GM23338 (cell line): ENCODE measurements at regions not wholly inside any gene's neighbourhood (a gene's known extent, or its start where the extent isn't known, plus 50 kb on each side); places are given as distances from the start of the nearest gene placed in this dataset.

Experiments
- CREB1 ChIP-seq: fragments of 250-450 bp; sonication (Bioruptor Pico); IDR thresholded peaks from 2 replicates; pipeline ENCODE4 v1.5.0; 2020; ENCODE audit warnings: low read depth, mild to moderate bottlenecking, moderate library complexity
- EZH2 ChIP-seq: fragments of 200-600 bp; sonication (generic); IDR thresholded peaks from one replicate; pipeline ENCODE4 v1.8.0; 2017; ENCODE audit warnings: antibody characterized with exemption, mild to moderate bottlenecking, low read depth; ENCODE audit not compliant: unreplicated experiment
- EZH2phosphoT487 ChIP-seq: fragments of 200-600 bp; sonication (generic); IDR thresholded peaks from one replicate; pipeline ENCODE4 v1.8.1; 2018; ENCODE audit warnings: antibody characterized with exemption; ENCODE audit not compliant: unreplicated experiment
- JUNB ChIP-seq: IDR thresholded peaks from one replicate; pipeline ENCODE4 v1.6.1; 2016; ENCODE audit warnings: antibody characterized with exemption; ENCODE audit not compliant: unreplicated experiment
- NANOG ChIP-seq: IDR thresholded peaks from 2 replicates; pipeline ENCODE4 v1.6.1; 2016; ENCODE audit warnings: antibody characterized with exemption, borderline replicate concordance
- POLR2AphosphoS5 ChIP-seq: IDR thresholded peaks from 2 replicates; pipeline ENCODE4 v1.6.1; 2016; ENCODE audit warnings: antibody characterized with exemption, low read depth
- ZNF114 ChIP-seq: fragments of 250-450 bp; sonication (Bioruptor Pico); IDR thresholded peaks from 2 replicates; pipeline ENCODE4 v1.5.0; 2020; ENCODE audit warnings: mild to moderate bottlenecking, moderate library complexity
- TF ChIP-seq, protein P1 (sequence below), 2 experiments: fragments of 200-600 bp in 1 of 2; sonication (generic) in 1 of 2; conservative IDR thresholded peaks; 2 replicates each; pipeline versions ENCODE4 v1.5.1 to v1.6.1; 2016 to 2017; ENCODE audit warnings: antibody characterized with exemption in 2 of 2, low read depth in 2 of 2, mild to moderate bottlenecking in 2 of 2, moderate library complexity in 1 of 2
- TF ChIP-seq, protein P2 (sequence below): IDR thresholded peaks from one replicate; pipeline ENCODE4 v1.6.1; 2018; ENCODE audit warnings: antibody characterized with exemption; ENCODE audit not compliant: unreplicated experiment

DNA sequence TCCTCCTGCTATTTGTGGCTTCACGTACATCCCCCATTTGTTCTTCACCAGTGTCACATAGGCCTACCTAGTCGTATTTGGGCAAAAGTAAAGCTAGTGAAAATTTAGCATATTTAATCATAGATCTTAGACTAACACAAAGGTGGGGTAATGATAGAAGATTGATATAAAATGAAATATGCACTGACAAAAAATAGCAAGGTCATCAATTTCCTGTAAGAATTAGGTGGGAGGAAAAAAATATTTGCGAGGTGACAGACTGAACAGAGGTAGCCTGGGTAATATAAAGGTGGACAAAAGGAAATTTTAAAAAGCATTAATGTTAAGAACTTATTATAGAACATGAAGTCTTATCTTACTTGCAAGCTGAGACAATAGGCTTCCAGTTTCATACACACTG lies 239.9 kb downstream of the PCDH10 start:
- TF ChIP-seq, protein P1, sequence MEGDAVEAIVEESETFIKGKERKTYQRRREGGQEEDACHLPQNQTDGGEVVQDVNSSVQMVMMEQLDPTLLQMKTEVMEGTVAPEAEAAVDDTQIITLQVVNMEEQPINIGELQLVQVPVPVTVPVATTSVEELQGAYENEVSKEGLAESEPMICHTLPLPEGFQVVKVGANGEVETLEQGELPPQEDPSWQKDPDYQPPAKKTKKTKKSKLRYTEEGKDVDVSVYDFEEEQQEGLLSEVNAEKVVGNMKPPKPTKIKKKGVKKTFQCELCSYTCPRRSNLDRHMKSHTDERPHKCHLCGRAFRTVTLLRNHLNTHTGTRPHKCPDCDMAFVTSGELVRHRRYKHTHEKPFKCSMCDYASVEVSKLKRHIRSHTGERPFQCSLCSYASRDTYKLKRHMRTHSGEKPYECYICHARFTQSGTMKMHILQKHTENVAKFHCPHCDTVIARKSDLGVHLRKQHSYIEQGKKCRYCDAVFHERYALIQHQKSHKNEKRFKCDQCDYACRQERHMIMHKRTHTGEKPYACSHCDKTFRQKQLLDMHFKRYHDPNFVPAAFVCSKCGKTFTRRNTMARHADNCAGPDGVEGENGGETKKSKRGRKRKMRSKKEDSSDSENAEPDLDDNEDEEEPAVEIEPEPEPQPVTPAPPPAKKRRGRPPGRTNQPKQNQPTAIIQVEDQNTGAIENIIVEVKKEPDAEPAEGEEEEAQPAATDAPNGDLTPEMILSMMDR (conservative IDR thresholded peaks at IDR 0.05; ENCODE audit: low read depth in 2 of 2), result no peak
- TF ChIP-seq POLR2AphosphoS5 (no peak), EZH2 (no peak), CREB1 (CRISPR knock-in tag) (no peak), EZH2phosphoT487 (no peak), JUNB (no peak), ZNF114 (CRISPR knock-in tag) (no peak), NANOG (no peak)
- TF ChIP-seq, protein P2, sequence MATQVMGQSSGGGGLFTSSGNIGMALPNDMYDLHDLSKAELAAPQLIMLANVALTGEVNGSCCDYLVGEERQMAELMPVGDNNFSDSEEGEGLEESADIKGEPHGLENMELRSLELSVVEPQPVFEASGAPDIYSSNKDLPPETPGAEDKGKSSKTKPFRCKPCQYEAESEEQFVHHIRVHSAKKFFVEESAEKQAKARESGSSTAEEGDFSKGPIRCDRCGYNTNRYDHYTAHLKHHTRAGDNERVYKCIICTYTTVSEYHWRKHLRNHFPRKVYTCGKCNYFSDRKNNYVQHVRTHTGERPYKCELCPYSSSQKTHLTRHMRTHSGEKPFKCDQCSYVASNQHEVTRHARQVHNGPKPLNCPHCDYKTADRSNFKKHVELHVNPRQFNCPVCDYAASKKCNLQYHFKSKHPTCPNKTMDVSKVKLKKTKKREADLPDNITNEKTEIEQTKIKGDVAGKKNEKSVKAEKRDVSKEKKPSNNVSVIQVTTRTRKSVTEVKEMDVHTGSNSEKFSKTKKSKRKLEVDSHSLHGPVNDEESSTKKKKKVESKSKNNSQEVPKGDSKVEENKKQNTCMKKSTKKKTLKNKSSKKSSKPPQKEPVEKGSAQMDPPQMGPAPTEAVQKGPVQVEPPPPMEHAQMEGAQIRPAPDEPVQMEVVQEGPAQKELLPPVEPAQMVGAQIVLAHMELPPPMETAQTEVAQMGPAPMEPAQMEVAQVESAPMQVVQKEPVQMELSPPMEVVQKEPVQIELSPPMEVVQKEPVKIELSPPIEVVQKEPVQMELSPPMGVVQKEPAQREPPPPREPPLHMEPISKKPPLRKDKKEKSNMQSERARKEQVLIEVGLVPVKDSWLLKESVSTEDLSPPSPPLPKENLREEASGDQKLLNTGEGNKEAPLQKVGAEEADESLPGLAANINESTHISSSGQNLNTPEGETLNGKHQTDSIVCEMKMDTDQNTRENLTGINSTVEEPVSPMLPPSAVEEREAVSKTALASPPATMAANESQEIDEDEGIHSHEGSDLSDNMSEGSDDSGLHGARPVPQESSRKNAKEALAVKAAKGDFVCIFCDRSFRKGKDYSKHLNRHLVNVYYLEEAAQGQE, result no peak
